GM18868 (cell line): ENCODE measurements at regions not wholly inside any gene's neighbourhood (a gene's known extent, or its start where the extent isn't known, plus 50 kb on each side); places are given as distances from the start of the nearest gene placed in this dataset.
A peak's percentile ranks its signal among the peaks of the same experiment; 100 is the strongest.
"Not testable (repeated sequence)": the region's sequence is repeated elsewhere in the genome, so short reads cannot be mapped to it uniquely, and the experiment has no call there.

Experiments used
- ATAC-seq: cut with Tn5 transposase; IDR thresholded peaks from one replicate; pipeline ENCODE4 v1.9.1; 2021; ENCODE audit warnings: mild to moderate bottlenecking, moderate library complexity; ENCODE audit not compliant: unreplicated experiment

DNA sequence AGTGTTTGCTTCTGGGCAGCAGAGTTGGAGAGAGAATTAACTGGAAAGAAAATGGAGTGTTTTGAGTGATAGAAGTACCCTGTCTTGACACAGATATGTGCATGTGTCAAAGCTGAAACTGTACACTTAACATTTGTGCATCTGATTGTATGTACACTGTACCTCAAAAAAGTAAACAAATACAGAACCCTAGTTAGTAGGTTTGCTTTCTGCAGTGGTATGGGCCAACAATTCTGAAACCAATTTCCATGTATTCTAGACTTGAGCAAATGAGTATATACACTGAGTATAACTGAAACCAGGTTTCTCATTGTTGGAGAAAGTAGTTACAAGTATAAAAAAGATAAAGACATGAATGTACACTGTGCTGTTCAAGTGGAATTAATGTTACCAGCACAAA, 52.4 kb downstream of the ELAPOR2 start:
- peak; percentile 42 for ATAC-seq

DNA sequence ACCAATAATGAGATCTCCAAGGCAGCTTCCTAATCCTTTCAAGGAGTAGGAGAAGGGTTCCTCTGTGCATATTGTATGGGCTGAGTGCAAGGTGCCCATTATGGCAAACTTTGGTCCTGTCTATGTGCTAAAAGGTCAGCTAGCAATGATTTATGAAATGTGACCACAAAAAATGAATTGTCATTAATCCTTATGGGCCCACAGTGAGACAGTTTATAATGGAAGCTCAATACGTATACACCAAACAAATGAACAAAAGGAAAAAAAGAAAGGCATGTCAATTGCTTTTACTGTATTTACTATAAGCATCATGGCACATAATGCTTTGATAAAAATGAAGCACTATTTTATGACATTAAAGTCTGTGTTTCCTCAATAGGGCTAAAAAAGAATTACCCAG, 54.5 kb downstream of the ELAPOR2 start:
- no peak for ATAC-seq

DNA sequence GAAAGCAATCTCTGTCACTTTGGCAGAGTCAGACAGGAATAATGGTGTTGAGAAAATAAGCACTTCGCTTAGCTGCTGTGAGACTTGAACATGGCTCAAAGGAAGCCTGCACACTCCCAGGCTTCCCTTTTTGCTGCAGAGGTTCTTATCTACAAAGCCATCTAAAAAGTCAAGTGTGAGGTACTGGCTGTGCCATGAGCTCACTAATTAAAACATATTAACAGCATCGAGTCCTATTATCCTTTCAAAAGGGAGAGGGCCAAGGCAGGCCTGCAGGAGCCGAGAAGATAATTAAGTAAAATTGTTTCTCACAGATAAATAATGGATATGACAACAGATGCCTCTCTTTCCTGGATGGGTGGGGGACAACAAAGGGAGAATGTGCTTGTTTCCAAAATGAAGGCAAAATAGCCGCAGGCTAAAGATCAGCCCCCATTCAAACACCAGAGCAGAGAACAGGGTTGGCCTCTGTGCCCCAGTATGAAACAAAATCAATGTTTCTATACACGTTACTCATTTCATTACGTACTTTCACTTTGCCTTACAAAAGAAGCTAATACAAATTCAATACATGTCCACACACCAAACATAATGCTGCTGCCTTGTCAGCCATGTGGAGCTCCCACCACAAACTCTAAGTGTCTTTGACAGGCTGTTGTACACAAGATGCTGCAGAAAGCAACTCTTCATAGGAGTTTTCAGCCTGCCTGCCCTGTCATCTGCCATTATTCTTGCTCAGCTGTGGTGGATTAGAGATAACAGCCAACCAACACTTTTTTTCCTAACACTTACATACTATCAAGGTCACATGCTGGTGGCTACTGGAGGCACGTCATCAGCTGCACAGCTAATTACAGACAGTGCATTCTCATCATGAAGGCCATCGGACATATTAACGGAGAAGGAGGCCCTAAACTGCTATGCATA, 55.3 kb downstream of the ELAPOR2 start:
- ATAC-seq, result peak; percentile 78

DNA sequence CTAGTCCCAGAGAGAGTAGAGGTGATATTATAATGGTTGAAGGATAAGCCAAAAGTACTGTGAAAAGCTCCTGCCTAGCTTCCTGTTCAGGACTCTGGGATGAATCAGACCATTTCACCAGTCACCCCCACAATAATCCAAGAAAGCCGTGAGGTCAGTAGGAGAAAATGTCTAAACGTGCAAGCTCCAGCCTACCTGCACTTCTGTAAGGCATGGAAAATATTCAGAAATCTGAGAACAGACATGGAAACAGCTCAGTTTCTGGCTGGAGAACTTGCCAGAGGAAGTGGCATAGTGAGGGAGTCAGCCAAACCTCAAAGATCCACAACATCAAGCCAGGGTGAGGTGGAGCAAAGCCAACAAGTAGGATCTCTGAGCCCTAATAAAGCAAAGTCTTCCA, 58.2 kb downstream of the ELAPOR2 start:
- ATAC-seq, result no peak

DNA sequence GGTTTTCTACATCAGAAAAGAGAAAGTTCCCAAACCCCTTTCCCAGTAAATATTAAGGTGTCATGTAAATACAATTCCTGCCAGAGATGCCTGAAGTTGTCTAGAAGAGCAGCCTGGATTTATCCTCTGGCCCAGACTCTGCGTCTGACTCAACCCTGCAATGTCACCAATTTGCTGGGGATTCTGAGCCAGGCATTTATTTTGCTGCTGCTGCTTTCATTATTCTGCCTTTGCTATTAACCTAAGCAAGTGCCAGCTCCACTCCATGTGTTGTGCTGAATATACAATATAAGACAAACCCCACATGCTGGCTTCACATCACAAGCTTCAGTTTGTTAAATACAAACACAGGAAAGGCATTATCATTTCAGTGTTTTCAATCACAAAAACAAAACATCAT, 59.1 kb downstream of the ELAPOR2 start:
- ATAC-seq, result no peak

DNA sequence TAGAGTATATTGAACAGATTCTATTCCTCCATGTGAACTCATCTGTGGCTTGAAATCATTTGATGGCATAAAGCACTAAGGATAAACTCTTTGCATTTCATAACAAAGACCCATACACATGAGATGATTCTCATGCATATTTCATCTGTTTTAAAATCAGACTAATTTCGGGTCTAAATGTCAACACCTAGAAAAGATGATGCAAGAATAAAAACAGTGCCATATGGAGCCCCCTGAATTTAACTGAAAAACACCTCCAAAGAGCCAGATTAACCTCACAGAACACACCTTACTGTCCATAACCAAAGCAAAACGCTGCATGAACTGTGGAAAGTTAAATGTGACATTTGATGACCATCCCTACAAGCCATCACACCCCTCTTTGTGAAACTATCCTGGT, 59.7 kb downstream of the ELAPOR2 start:
- ATAC-seq, result no peak

DNA sequence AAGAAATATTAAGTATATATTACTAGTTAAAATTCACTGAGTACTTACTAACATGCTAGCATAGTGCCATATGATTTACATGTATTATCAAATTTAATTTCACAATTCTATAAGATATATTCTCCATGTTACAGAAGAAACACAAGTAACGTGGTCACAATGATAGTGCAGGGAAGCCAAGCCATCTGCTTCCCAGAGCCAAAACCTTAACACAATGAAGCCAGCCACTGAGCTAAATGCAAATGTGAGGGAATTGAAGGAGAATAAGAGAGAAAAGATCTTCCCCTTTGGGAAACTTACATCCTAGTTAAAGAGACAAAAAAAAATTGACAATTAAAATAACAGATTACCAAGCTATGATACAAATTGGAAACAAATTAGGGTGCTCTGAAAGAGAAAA, 63.6 kb downstream of the ELAPOR2 start:
- ATAC-seq, result no peak

DNA sequence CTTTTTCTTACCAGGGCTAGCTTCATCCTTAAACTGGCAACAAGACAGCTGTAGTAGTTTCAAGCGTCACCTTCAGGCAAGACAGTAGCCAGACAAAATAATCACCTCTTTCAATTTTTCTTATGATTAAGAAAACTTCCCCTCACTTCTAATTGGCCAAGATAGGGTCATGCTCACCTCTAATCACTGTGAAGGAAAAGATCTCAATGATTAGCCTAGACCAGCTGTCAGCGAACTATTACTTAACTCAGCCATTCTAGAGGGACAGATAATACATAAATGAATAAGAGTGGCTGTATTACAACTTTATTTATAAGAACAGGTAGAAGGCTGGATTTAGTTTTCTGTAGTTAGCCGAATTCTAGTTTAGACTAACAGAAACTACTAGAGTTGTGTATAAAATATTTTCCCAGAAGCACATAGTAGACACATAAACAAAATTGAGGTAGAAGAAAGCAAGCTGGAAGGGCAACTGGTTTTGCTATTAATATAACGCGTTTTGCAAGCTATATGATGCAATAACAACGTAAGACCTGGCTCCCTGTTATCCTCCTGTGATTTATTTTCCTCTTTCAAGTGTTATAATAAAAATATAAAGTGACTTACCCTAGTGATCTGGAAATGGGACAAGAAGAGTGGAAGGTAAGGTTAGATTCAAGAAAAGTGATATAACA, 64.3 kb downstream of the ELAPOR2 start:
- ATAC-seq, result no peak

DNA sequence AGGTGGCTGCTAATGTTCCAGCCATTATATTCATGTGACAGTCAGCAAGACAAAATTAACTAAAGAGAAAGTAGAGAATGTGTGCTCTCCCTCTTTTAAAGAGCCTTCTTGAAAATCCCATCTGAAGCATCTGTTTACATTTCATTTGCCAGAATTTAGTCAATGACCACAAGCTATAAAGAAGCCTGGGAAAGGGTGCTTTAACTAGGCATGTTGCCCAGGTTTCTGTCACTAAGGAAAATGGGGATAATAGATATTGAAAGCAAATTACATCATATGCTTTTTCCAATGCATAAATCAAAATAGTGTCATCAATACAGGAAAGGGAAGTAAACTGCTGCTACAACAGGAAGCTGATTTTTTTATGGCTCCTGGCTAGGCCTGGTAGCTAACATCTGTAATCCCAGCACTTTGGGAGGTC, 67.7 kb downstream of the ELAPOR2 start:
- ATAC-seq, result no peak

DNA sequence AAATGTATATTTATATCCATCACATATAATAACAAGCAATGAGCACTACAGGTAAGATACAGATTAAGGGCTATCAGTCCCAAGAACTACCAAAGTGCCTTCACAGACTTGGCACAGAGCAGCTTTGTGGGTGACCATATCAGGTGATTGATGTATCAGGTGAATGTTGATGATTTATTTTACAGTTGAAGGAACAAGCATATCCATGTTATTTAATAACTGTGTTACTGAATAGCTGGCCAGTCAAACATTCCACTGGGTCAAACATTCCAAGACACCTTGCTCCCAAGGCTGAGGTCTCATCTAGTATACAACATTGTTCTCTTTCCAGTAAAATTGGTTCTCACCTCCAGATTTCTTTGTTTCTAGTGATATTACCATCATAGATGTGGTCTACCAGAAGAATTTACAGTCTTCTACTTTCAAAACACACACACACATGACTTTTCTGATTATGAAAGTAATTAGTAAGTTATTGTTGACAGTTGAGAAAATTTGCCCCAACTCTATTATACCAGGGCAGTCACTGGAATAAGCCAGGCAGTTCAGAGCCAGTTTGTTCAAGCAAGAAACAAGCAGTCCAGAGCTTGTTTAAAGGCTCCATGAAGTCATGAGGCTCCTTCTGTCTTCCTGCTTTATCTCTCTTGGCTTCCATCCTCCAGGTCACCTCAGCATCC, 68.2 kb downstream of the ELAPOR2 start:
- no peak for ATAC-seq

DNA sequence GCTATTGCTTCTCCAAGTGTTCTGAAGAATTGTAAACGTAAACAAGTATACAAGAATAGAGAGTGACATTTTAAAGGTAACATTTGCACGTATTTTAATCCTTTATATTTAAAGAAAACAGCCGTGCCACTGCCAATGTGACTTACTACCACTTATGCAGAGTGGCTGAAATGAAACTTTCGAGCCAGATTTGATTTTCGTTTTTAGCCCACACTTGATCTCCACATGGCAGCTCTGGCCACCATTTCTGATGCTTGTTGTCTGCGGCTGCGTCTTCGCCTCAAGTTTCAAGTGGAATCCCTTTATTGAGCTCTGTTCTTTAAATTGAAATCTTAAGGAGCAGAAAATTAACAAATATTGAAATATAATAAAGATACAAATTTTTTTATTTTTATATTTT, 70.0 kb downstream of the ELAPOR2 start:
- peak; percentile 39 for ATAC-seq

DNA sequence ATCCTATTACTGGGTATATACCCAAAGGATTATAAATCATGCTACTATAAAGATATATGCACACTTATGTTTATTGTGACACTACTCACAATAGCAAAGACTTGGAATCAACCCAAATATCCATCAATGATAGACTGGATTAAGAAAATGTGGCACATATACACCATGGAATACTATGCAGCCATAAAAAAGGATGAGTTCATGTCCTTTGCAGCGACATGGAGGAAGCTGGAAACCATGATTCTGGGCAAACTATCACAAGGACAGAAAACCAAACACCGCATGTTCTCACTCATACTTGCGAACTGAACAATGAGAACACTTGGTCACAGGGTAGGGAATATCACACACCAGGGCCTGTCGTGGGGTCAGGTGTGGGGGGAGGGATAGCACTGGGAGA, 71.6 kb downstream of the ELAPOR2 start:
- not testable (repeated sequence) for ATAC-seq

DNA sequence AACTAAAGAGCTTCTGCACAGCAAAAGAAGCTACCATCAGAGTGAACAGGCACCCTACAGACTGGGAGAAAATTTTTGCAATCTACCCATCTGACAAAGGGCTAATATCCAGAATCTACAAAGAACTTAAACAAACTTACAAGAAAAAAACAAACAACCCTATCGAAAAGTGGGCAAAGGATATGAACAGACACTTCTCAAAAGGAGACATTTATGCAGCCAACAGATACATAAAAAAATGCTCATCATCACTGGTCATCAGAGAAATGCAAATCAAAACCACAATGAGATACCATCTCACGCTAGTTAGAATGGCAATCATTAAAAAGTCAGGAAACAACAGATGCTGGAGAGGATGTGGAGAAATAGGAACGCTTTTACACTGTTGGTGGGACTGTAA, 72.1 kb downstream of the ELAPOR2 start:
- not testable (repeated sequence) for ATAC-seq

DNA sequence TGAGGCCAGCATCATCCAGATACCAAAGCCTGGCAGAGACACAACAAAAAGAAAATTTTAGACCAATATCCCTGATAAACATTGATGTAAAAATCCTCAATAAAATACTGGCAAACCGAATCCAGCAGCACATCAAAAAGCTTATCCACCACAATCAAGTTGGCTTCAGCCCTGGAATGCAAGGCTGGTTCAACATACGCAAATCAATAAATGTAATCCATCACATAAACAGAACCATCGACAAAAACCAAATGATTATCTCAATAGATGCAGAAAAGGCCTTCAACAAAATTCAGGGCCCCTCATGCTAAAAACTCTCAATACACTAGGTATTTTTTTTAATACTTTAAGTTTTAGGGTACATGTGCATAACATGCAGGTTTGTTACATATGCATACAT, 74.1 kb downstream of the ELAPOR2 start:
- not testable (repeated sequence) for ATAC-seq

DNA sequence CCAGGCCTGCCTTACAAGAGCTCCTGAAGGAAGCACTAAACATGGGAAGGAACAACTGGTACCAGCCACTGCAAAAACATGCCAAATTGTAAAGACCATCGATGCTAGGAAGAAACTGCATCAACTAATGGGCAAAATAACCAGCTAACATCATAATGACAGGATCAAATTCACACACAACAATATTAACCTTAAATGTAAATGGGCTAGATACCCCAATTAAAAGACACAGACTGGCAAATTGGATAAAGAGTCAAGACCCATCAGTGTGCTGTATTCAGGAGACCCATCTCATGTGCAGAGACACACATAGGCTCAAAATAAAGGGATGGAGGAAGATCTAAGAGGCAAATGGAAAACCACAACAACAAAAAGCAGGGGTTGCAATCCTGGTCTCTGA, 75.8 kb downstream of the ELAPOR2 start:
- not testable (repeated sequence) for ATAC-seq

DNA sequence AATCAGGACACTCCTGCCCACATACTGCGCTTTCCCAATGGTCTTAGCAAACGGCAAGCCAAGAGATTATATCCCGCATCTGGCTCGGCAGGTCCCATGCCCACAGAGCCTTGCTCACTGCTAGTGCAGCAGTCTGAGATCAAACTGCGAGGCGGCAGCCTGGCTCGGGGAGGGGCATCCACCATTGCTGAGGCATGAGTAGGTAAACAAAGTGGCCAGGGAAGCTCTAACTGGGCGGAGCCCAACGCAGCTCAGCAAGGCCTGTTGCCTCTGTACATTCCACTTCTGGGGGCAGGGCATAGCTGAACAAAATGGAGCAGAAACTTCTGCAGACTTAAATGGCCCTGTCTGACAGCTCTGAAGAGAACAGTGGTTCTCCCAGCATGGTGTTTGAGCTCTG, 77.5 kb downstream of the ELAPOR2 start:
- not testable (repeated sequence) for ATAC-seq

DNA sequence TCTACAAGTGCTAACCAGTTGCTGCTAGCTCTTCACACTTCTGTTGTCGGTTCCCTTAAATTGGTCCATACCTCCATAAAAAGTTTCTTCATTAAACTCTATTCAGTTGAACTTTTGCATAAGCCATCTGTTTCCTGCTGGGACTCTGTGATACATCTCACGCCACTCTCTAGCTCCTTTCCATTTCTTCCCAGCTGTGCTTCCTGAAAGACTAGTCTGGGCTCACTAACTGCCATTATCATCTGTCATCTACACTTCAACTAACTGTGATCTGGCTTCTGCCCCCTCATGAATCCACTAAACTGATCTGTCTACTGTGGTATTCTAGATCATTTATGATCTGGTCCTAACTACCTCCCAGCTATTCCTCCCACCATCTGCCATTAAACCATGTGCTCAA, 78.3 kb downstream of the ELAPOR2 start:
- no peak for ATAC-seq

DNA sequence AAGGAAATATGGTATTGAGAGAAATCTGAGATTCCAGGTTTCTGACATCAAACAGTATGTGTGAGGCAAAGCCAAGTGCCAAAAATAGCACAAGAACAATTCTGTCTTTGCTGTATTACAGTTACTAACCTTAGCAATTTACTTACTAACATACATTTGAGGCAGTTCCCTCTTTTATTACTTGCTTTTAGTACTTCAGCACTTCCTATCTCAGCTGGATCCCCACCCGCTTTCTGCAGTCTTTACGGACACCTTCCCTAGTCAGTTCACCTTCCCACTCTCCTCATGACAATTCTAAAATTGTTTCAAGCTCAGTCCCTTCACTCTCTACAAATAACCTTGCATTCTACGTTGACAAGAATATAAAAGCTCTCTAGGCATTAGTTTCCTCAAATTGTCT, 79.2 kb downstream of the ELAPOR2 start:
- ATAC-seq, result no peak

DNA sequence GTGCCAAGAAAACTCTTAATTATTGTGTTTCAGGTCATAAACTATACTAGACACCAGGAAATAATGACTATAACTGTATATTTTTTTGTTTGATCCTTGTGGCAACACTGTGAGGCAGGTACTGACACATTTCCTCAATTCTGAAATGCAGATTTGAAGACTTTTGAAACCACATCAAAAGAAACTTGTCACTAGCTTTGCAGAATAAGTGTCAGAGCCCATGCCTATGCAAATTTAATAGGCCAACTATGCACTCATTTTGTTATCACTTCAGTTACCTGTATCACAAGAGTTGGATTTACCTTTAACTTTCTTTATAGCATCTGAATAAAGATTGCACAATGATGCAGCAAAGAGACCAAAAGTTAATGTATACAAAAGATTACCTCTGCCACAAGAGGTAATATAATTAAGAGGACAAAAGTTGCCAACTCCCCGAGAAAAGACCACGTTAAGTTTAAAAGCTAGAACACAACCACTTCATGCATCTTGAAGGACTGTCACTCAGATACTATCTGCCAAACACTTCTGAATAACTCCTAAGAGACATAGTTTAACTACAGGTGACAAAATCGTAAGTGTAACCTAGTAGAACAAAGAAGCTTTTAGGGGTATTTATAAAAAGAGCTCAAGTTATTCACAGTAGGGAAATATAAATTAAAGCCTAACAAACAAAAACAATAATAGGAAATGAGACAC, 80.5 kb downstream of the ELAPOR2 start:
- peak; percentile 93 for ATAC-seq

DNA sequence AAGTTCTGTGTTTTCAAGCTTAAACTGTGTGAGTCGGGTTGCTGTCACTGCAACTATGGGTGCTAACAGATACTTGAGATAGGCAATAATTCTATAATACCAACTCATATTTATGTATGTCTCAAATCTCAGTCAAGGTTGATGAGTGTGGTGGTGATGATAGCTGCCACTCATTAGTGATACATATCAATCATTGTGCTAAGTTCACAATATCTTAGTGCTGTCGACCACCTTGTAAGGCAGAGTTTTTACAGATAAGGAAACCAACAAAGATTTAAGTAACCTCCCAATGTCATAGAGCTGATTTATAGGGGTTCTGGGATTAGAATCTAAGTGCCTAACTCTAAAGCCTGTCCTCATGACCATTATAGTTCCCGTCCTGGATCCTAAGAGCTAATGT, 82.5 kb downstream of the ELAPOR2 start:
- ATAC-seq, result no peak

DNA sequence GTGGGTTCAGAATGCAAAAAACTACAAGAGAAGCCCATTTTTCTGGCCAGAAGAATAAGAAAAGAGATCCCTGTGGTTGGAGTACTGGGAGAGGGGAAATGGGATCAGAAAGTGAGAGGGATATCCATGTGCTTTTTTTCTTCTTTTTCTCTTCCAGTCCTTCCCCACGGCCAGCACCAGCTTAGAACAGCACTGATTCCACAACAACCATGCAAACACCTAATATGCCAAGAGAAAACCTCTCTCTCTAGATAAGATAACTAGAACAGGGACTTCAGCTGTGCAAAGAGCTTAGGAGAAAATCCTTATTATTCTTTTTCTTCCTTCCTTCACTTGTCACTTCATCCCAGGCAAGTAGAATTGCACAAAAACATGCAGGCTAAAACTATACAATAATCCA, 83.5 kb downstream of the ELAPOR2 start:
- no peak for ATAC-seq
